CD4-positive, alpha-beta T cell treated with Interleukin-17A for 1 hour (primary cell): ENCODE measurements at regions not wholly inside any gene's neighbourhood (a gene's known extent, or its start where the extent isn't known, plus 50 kb on each side); places are given as distances from the start of the nearest gene placed in this dataset.
"Not testable (repeated sequence)": the region's sequence is repeated elsewhere in the genome, so short reads cannot be mapped to it uniquely, and the experiment has no call there.

Source experiments
- DNase-seq: peaks from one replicate; pipeline ENCODE4 v3.0.0-alpha.2; 2020

GRCh38 chr5:113723021-113723420 is 209.5 kb downstream of the YTHDC2 start:
- no peak for DNase-seq

DNA sequence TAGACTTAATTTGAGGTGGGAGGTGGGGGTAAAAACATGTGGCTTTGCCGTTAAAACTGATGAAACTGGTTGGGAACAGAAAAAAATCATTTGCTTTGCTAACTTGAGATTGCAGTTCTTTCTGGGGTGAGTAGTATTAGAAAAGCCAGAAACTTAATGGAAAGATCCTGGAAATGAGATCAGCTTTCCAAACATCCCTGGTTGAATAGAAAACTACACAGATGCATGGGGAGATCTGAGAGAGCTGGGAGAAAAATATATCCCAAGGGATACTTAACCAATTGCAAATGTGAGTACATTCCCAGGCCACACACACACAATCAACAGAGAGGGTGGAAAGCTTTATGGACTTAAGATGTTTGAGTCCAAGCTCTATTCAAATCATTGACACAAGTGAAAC is 222.3 kb downstream of the YTHDC2 start:
- DNase-seq, result no peak

DNA sequence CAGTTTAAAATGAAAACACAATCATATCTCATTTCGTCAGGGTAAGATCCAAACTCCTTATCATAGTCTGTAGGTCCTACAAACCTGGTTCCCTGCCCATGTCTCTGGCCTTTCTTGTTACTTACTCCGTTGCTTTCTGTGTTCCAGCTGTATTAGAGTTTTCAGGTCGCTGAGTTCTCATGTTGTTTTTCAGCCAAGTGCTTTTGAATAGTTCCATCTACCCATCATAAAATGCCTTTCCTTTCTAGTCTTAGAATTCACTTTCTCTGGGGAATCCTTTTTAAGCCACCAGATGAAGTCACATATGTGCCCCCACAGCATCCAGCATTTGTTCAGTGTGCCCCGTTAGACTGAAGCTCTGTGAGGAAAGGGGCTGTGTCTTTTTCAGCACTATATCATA is 228.7 kb downstream of the YTHDC2 start:
- DNase-seq, result no peak

GRCh38 chr5:113742639-113743038 is 229.1 kb downstream of the YTHDC2 start:
- no peak for DNase-seq

GRCh38 chr5:113748403-113748802 is 234.9 kb downstream of the YTHDC2 start:
- no peak for DNase-seq

GRCh38 chr5:113749334-113749733 is 235.8 kb downstream of the YTHDC2 start:
- no peak for DNase-seq

DNA sequence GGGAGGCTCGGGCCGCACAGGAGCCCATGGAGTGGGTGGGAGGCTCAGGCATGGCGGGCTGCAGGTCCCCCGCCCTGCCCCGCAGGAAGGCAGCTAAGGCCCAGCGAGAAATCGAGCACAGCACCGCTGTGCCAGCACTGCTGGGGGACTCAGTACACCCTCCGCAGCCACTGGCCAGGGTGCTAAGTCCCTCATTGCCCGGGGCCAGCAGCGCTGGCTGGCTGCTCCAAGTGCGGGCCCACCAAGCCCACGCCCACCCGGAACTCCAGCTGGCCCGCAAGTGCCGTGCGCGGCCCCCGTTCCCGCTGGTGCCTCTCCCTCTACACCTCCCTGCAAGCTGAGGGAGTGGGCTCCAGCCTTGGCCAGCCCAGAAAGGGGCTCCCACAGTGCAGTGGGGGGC is 239.7 kb downstream of the YTHDC2 start:
- DNase-seq, result not testable (repeated sequence)

GRCh38 chr5:113755516-113755915 is 242.0 kb downstream of the YTHDC2 start:
- DNase-seq, result no peak

GRCh38 chr5:113757508-113757907 is 244.0 kb downstream of the YTHDC2 start:
- no peak for DNase-seq

GRCh38 chr5:113759505-113759904 is 246.0 kb downstream of the YTHDC2 start:
- no peak for DNase-seq

DNA sequence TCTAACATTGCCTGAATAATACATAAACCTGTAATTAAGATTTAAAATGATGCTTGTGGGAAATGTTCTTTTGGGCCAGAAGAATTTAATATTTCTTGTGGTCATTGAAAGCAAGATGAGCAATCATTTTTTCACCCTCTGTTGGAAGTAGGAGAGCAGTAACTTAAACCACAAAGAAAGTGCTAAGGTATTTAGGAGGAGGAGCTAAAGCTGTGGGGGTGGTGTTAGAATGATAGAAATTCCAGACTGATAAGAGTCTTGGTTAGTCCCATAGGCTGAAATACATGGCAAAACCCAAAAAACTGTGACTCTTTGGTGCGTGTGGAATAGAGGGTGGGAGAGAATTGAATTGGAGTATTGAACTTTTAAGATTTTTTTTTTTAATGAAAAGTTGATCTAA is 247.0 kb downstream of the YTHDC2 start:
- no peak for DNase-seq

- DNase-seq, result no peak
These were observed 248.1 kb downstream of the YTHDC2 start for GRCh38 chr5:113761594-113761993.

DNA sequence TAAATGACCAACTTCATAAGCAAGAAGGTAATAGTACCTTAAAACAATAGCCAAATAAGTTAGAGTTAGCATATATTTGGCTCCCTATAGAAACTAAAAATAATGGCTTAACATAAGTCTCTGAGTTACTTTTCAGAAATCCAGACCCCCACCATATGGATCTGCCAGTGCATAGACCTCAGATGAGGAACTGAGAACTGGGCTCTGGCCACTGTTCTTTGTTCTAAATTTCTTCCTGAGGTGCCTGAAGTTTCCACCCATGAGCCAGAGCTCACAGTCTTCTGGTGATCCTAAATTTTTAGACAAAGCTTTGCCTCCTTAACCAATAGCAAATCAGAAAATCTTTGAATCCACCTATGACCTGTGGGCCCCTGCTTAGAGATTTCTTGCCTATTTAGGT is 250.9 kb downstream of the YTHDC2 start:
- no peak for DNase-seq

GRCh38 chr5:113766827-113767226 is 253.3 kb downstream of the YTHDC2 start:
- DNase-seq, result not testable (repeated sequence)

DNA sequence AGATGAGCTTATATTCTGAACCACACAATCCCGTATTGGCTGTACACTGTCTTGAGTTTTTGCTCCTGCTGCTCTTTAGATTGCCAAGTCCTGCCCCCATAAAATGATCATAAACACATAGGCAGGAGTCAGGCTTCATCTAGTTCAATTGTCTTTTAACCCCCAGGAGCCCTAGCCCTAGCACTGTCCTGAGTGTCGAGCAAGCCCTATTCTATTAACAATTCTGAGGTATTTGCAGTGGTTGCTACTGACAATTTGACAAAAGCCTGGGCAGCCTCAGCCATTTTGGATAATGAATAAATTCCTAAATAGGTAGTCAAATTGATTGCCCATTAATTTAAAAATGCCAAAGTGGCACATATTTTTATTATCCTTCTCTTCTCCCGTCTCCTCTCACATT is 257.2 kb downstream of the YTHDC2 start:
- no peak for DNase-seq

GRCh38 chr5:113771483-113771882 is 258.0 kb downstream of the YTHDC2 start:
- no peak for DNase-seq

GRCh38 chr5:113776168-113776567 is 262.7 kb downstream of the YTHDC2 start:
- no peak for DNase-seq

DNA sequence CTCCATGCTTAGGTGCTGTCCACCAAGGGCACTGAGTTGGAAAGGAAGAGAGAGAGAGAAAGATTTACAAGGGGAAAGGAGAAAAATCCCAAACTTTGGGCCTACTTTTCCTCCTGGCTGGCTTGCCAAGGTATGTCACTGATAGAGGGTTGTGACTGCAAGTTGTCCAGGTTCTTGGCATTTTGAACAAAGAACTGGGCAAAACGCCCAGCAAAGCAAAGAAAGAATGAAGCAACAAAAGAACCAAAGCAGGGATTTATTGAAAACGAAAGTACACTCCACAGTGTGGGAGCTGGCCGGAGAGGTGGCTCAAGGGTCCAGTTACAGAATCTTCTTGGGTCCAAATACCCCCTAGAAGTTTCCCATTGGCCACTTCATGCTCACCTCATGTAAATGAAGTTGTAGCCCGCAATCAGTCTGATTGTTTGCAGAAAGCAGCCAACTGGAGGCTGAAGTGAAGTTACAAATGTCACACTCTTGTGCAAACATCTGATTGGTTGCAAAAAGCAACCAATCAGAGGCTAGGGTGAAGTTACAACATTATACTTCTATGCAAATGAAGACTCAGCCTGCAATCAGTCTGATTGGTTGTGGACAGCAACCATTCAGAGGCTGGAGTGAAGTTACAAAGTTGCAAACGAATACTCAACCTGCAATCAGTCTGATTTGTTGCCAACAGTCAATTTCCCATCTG is 263.5 kb downstream of the YTHDC2 start:
- DNase-seq, result no peak

- DNase-seq, result no peak
These were observed 264.7 kb downstream of the YTHDC2 start for GRCh38 chr5:113778147-113778546.

DNA sequence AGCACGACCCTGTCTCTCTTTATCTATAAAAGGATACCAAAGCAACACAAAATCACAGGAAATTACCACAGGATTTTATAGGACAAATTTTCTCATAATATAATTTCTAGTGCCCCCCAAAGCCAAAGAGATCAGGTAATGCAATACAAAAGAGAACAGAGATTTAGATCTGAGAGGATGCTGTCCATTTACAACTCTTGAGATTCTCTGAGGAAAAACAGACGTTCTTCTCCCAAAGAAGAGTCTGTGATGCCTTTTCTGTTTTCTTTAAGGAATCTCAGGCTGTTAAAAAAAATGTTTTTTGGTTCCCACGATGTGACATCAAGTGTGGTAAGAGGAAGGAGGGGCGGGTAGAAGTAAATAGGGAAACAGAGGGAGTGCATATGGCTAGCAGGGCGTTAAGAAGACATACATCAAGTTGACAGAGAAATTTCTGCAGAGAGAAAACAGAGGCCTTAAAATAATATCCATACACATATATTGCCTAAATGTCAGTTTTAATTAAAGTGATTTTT is 274.7 kb downstream of the YTHDC2 start:
- DNase-seq, result no peak

- no peak for DNase-seq
These were observed 276.3 kb downstream of the YTHDC2 start for GRCh38 chr5:113789769-113790168.

DNA sequence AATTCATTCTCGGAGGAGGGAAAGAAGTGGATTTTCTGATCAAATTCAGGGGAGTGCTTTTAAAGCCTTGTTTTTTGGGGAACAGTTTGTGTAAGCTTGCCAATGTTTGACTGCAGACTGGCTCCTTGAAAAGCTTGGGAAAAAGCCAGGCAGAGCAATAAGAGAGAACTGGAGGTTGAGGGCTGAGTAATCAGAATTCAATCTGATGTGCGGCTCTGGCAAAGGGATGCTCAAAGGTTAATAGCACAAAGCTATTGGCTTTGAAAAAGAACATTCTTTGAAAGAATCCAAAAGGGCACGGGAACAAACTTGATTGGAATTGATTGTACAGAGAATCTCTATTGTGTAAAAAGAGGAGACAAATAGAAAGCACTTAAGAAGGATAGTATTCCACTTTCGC is 279.3 kb downstream of the YTHDC2 start:
- DNase-seq, result no peak

- DNase-seq, result no peak
These were observed 281.5 kb downstream of the YTHDC2 start for GRCh38 chr5:113794981-113795380.

DNA sequence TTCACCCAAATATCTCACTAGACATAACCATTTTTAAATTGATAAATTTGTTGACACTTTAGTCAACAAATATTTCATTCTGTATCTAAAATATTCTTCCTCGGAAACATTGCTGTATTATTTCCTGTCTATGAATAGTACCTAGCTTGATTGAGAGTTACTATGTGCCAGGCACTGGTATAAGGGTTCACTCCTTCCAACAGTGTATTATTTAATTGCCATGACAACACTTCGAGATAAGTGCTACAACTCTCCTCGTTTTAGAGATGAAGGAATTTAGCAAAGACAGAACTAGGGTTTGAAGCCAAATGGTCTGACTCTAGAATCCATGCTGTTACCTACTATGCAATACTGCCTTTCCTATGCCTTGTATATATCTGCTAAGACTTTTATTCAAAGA is 287.2 kb downstream of the YTHDC2 start:
- no peak for DNase-seq

GRCh38 chr5:113804264-113804663 is 290.8 kb downstream of the YTHDC2 start:
- no peak for DNase-seq
